OCI-M2 (cell line): ENCODE measurements at regions not wholly inside any gene's neighbourhood (a gene's known extent, or its start where the extent isn't known, plus 50 kb on each side); places are given as distances from the start of the nearest gene placed in this dataset.
"Not testable (repeated sequence)": the region's sequence is repeated elsewhere in the genome, so short reads cannot be mapped to it uniquely, and the experiment has no call there.

ENCODE experiments used
- DNase-seq: peaks from one replicate; lab custom pipeline; 2025; ENCODE audit not compliant: unreplicated experiment; lab: John Stamatoyannopoulos, UW

GRCh38 chr2:122007126-122007525, 251.7 kb downstream of the TSN start:
- no peak for DNase-seq

GRCh38 chr2:122007577-122007976, 252.1 kb downstream of the TSN start:
- no peak for DNase-seq

GRCh38 chr2:122009561-122009960, 254.1 kb downstream of the TSN start:
- no peak for DNase-seq

- no peak for DNase-seq
Measured at GRCh38 chr2:122011493-122012270, 256.2 kb downstream of the TSN start.

GRCh38 chr2:122018736-122019135, 263.3 kb downstream of the TSN start:
- no peak for DNase-seq

GRCh38 chr2:122019724-122020123, 264.3 kb downstream of the TSN start:
- DNase-seq: no peak

- DNase-seq: no peak
Measured at GRCh38 chr2:122020377-122020776, 264.9 kb downstream of the TSN start.

GRCh38 chr2:122021941-122022340, 266.5 kb downstream of the TSN start:
- DNase-seq: no peak

- DNase-seq: no peak
Measured at GRCh38 chr2:122022531-122022930, 267.1 kb downstream of the TSN start.

- no peak for DNase-seq
Measured at GRCh38 chr2:122023059-122023864, 267.8 kb downstream of the TSN start.

GRCh38 chr2:122027510-122028217, 272.2 kb downstream of the TSN start:
- DNase-seq: no peak

GRCh38 chr2:122028371-122029100, 273.1 kb downstream of the TSN start:
- DNase-seq: no peak

GRCh38 chr2:122029456-122029855, 274.0 kb downstream of the TSN start:
- no peak for DNase-seq

- DNase-seq: no peak
Measured at GRCh38 chr2:122029945-122030344, 274.5 kb downstream of the TSN start.

GRCh38 chr2:122031544-122032263, 276.3 kb downstream of the TSN start:
- DNase-seq: no peak

- DNase-seq: no peak
Measured at GRCh38 chr2:122032264-122032645, 276.8 kb downstream of the TSN start.

- no peak for DNase-seq
Measured at GRCh38 chr2:122033778-122034177, 278.3 kb downstream of the TSN start.

GRCh38 chr2:122034344-122034743, 278.9 kb downstream of the TSN start:
- DNase-seq: no peak

- DNase-seq: no peak
Measured at GRCh38 chr2:122034777-122035176, 279.3 kb downstream of the TSN start.

GRCh38 chr2:122038816-122039215, 283.4 kb downstream of the TSN start:
- not testable (repeated sequence) for DNase-seq
